ENCODE measurements at regions not wholly inside any gene's neighbourhood (a gene's known extent, or its start where the extent isn't known, plus 50 kb on each side); places are given as distances from the start of the nearest gene placed in this dataset.
A peak's percentile ranks its signal among the peaks of the same experiment; 100 is the strongest.
"Not testable (repeated sequence)": the region's sequence is repeated elsewhere in the genome, so short reads cannot be mapped to it uniquely, and the experiment has no call there.

GRCh38 chr20:56773749-56774148 lies 144.6 kb downstream of the TFAP2C start:
- no peak for DNase-seq

GRCh38 chr20:56774873-56775272 lies 145.8 kb downstream of the TFAP2C start:
- no peak for DNase-seq

GRCh38 chr20:56776345-56776744 lies 147.2 kb downstream of the TFAP2C start:
- DNase-seq: no peak

GRCh38 chr20:56778765-56779195 lies 149.7 kb downstream of the TFAP2C start:
- DNase-seq: peak in 1 of 2 experiments; percentile 17

- DNase-seq: no peak
Measured at GRCh38 chr20:56779452-56780143, 150.5 kb downstream of the TFAP2C start.

GRCh38 chr20:56780266-56780665 lies 151.2 kb downstream of the TFAP2C start:
- DNase-seq: no peak

GRCh38 chr20:56781108-56781739 lies 152.1 kb downstream of the TFAP2C start:
- no peak for DNase-seq

GRCh38 chr20:56781987-56782560 lies 153.0 kb downstream of the TFAP2C start:
- DNase-seq: not testable (repeated sequence)

- DNase-seq: not testable (repeated sequence)
Measured at GRCh38 chr20:56782814-56783213, 153.7 kb downstream of the TFAP2C start.

- DNase-seq: no peak
Measured at GRCh38 chr20:56783826-56784225, 154.7 kb downstream of the TFAP2C start.

GRCh38 chr20:56786503-56786902 lies 157.4 kb downstream of the TFAP2C start:
- no peak for DNase-seq

- DNase-seq: no peak
Measured at GRCh38 chr20:56788041-56788670, 159.1 kb downstream of the TFAP2C start.

- DNase-seq: no peak
Measured at GRCh38 chr20:56788671-56789610, 159.8 kb downstream of the TFAP2C start.

GRCh38 chr20:56793916-56794315 lies 164.8 kb downstream of the TFAP2C start:
- DNase-seq: no peak

GRCh38 chr20:56795492-56795891 lies 166.4 kb downstream of the TFAP2C start:
- no peak for DNase-seq

- DNase-seq: no peak
Measured at GRCh38 chr20:56796345-56796744, 167.2 kb downstream of the TFAP2C start.

GRCh38 chr20:56797023-56797422 lies 167.9 kb downstream of the TFAP2C start:
- no peak for DNase-seq

- no peak for DNase-seq
Measured at GRCh38 chr20:56798634-56799033, 169.5 kb downstream of the TFAP2C start.

- DNase-seq: no peak
Measured at GRCh38 chr20:56799187-56799586, 170.1 kb downstream of the TFAP2C start.

- no peak for DNase-seq
Measured at GRCh38 chr20:56800088-56800487, 171.0 kb downstream of the TFAP2C start.

- no peak for DNase-seq
Measured at GRCh38 chr20:56801971-56802755, 173.1 kb downstream of the TFAP2C start.

GRCh38 chr20:56802805-56803204 lies 173.7 kb downstream of the TFAP2C start:
- no peak for DNase-seq
